Breast epithelium (tissue), 4 donors: ENCODE measurements at regions not wholly inside any gene's neighbourhood (a gene's known extent, or its start where the extent isn't known, plus 50 kb on each side); places are given as distances from the start of the nearest gene placed in this dataset.
A peak's percentile ranks its signal among the peaks of the same experiment; 100 is the strongest.

Source experiments
- DNase-seq, 2 donors: peaks; one replicate each; pipeline ENCODE4 v3.0.0-alpha.2; 2019; ENCODE audit warnings: low spot score in 2 of 2
- H3K27ac ChIP-seq, 2 donors: fragments of 200-600 bp; sonication (generic) in 1 of 2; one replicate each; pipeline ENCODE4 v1.5.1; 2016 to 2019; ENCODE audit warnings: mild to moderate bottlenecking in 1 of 2
- H3K27me3 ChIP-seq, 2 donors: fragments of 200-600 bp; sonication (generic) in 1 of 2; one replicate each; pipeline versions ENCODE4 v1.5.1 to v1.6.0; 2017 to 2019; ENCODE audit warnings: control low read depth in 1 of 2, mild to moderate bottlenecking in 1 of 2
- H3K36me3 ChIP-seq: fragments of 200-600 bp; one replicate; pipeline ENCODE4 v1.5.1; 2019
- H3K4me1 ChIP-seq, 2 donors: fragments of 200-600 bp; sonication (generic); one replicate each; pipeline ENCODE4 v1.5.1; 2016 to 2019; ENCODE audit warnings: control low read depth in 1 of 2
- H3K4me3 ChIP-seq, 3 donors: fragments of 200-600 bp; sonication (generic); 1 replicate in 2 of 3; 2 replicates in 1 of 3; pipeline ENCODE4 v1.5.1; 2016 to 2019; ENCODE audit warnings: mild to moderate bottlenecking in 3 of 3, moderate library complexity in 2 of 3
- H3K9me3 ChIP-seq, 2 donors: fragments of 200-600 bp; sonication (generic) in 1 of 2; one replicate each; pipeline ENCODE4 v1.5.1; 2016 to 2019; ENCODE audit warnings: control low read depth in 1 of 2
- POLR2A ChIP-seq: fragments of 450-650 bp; IDR thresholded peaks from one replicate; pipeline ENCODE4 v1.6.1; 2016; ENCODE audit warnings: antibody characterized with exemption, mild to moderate bottlenecking, moderate library complexity
- POLR2AphosphoS5 ChIP-seq, 3 donors: sonication (generic); formaldehyde crosslinking; IDR thresholded peaks; one replicate each; pipeline ENCODE4 v1.6.1; 2017; ENCODE audit warnings: antibody characterized with exemption in 3 of 3
- intact Hi-C: fragments of 100-400 bp; cut with DNase I; formaldehyde crosslinking; loops from one replicate; pipeline ENCODE4 v1.15.1; 2023; ENCODE audit warnings: low total_unique reads
- TF ChIP-seq, protein P1 (sequence below), 3 donors: fragments of 450-650 bp; IDR thresholded peaks; one replicate each; pipeline ENCODE4 v1.5.1; 2016 to 2017; ENCODE audit warnings: antibody characterized with exemption in 3 of 3, mild to moderate bottlenecking in 3 of 3, moderate library complexity in 3 of 3

DNA sequence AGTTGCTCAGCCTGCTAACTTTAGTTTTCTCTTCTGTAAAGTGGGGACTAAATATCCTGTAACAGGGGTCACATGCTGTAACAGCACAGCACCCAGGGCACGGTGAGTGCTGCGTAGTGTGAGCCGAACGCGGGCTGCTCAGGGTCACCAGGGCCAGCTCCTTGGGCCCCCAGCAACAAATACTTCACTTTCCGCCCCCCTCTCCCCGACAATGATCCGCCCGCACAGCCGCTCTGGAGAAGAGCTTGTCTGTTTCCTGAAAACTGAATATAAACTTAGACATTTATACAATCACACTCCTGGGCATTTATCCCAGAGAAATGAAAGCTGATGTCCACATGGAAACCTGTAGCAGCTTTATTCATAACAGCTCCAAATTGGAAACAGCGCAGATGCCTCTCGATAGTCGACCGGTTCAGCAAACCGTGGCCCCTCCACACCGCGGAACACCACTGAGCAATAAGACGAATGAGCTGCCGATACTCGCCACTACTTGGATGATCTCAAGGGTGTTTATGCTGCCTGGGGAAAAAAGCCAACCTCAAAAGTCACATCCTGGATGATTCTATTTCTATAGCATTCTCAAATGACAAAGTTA, 267.2 kb downstream of the PARN start:
- no peaks in the 10 kb centered on the region for H3K4me1 ChIP-seq
- intact Hi-C loops: no loop called here
- H3K27ac ChIP-seq: no peak overlapping the region
- DNase-seq: no peak
- H3K36me3 ChIP-seq: no peaks in the 10 kb centered on the region
- TF ChIP-seq, protein P1, sequence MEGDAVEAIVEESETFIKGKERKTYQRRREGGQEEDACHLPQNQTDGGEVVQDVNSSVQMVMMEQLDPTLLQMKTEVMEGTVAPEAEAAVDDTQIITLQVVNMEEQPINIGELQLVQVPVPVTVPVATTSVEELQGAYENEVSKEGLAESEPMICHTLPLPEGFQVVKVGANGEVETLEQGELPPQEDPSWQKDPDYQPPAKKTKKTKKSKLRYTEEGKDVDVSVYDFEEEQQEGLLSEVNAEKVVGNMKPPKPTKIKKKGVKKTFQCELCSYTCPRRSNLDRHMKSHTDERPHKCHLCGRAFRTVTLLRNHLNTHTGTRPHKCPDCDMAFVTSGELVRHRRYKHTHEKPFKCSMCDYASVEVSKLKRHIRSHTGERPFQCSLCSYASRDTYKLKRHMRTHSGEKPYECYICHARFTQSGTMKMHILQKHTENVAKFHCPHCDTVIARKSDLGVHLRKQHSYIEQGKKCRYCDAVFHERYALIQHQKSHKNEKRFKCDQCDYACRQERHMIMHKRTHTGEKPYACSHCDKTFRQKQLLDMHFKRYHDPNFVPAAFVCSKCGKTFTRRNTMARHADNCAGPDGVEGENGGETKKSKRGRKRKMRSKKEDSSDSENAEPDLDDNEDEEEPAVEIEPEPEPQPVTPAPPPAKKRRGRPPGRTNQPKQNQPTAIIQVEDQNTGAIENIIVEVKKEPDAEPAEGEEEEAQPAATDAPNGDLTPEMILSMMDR (IDR thresholded peaks at IDR 0.05): no peak
- no peak for TF ChIP-seq POLR2A
- TF ChIP-seq POLR2AphosphoS5 (IDR thresholded peaks at IDR 0.05): no peak
- H3K9me3 ChIP-seq: no peaks in the 10 kb centered on the region
- no peaks in the 10 kb centered on the region for H3K27me3 ChIP-seq
- peak overlapping the region in 2 of 3 donors; percentile 30 to 58 for H3K4me3 ChIP-seq

DNA sequence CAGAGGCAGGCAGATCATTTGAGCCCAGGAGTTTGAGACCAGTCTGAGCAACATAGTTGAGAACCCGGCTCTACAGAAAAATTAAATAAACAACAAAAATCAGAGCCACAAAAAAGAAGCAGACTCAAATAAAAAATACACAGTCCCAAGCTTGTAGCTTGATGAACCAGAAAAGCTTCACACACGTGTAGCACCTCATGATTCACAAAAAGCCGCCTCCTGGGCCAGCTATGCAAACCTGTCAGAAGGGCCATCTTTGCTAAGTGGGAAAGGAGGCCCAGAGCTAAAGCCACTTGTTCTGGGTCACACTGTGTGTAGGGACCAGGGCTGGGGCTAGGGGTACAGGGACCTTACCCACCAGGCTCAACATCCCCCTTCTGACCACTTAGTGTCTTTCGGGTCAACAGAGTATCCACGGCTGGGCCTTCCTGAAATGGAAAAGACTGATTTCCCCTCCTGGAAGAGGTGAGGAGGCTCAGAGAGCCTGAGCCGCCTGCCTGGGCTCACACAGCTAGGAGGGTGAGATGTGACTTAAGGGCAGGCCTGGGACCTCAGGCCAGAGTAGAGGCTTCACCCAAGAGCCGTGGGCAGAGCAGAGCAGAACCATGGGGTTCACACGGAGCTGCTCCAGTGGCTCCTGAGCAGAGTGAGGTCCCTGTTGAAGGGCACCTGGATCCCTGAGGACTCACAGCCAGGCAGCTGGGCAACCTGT, 269.6 kb downstream of the PARN start:
- no peak for DNase-seq
- intact Hi-C loops: no loop called here
- Histone ChIP-seq H3K4me3 (no peak overlapping the region), H3K36me3 (no peaks in the 10 kb centered on the region), H3K4me1 (no peaks in the 10 kb centered on the region), H3K27me3 (no peaks in the 10 kb centered on the region), H3K27ac (no peak overlapping the region), H3K9me3 (no peaks in the 10 kb centered on the region)
- TF ChIP-seq, protein P1 (IDR thresholded peaks at IDR 0.05): no peak
- TF ChIP-seq POLR2AphosphoS5 (IDR thresholded peaks at IDR 0.05): no peak
- TF ChIP-seq POLR2A: no peak

DNA sequence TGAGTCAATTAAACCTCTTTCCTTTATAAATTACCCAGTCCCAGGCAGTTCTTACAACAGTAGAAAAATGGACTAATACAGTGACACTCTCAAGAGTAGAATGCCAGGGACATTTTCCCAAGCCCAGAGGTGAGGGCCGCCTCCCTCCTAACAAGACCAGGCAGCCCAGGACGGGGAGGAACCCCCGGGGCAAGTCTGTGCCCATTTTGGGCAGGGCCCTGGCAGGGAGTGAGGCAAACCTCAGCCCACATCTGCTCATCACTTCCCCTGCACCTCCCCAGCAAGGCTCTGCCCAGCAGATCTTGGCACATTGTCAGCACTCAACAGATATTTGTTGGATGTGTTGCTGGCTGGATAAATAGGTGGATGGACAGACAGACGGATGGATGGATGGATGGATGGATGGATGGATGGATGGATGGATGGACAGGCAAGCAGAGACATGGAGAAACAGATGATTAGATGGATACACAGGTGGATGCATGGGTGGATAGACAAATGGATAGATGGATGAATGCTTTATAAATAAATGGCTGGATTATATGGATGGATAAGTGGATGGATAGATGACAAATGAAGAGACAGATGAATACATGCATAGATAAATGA, 271.3 kb downstream of the PARN start:
- intact Hi-C loops: no loop called here
- H3K36me3 ChIP-seq: no peaks in the 10 kb centered on the region
- H3K27ac ChIP-seq: no peak overlapping the region
- H3K27me3 ChIP-seq: no peaks in the 10 kb centered on the region
- no peaks in the 10 kb centered on the region for H3K4me1 ChIP-seq
- no peak for TF ChIP-seq POLR2A
- TF ChIP-seq POLR2AphosphoS5 (IDR thresholded peaks at IDR 0.05): no peak
- TF ChIP-seq, protein P1 (IDR thresholded peaks at IDR 0.05): no peak
- H3K4me3 ChIP-seq: no peak overlapping the region
- no peaks in the 10 kb centered on the region for H3K9me3 ChIP-seq
- DNase-seq: no peak

GRCh38 chr16:14357328-14357727, 272.7 kb downstream of the PARN start:
- H3K27ac ChIP-seq: no peak overlapping the region
- no peaks in the 10 kb centered on the region for H3K9me3 ChIP-seq
- no peaks in the 10 kb centered on the region for H3K27me3 ChIP-seq
- TF ChIP-seq POLR2AphosphoS5 (IDR thresholded peaks at IDR 0.05): no peak
- H3K36me3 ChIP-seq: no peaks in the 10 kb centered on the region
- H3K4me1 ChIP-seq: no peaks in the 10 kb centered on the region
- intact Hi-C loops: no loop called here
- no peak overlapping the region for H3K4me3 ChIP-seq
- no peak for DNase-seq

DNA sequence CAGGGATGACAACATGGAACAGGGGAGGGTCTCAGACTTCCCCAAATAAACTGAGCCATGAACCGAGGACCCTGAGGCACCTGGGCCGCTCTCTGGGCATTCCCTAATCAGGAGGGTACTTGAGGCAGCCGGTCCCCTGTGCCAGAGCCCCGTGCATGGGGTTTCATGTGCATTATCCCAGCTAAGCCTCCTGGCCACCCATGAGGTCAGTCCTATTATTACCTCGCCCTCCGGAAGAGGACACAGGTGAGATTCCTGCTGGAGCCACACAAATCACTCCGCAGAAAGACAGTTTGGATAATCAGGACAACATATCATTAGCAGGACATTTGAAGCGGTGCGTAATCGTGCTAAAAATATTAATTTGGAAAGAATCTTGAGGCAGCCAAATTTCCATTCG, 274.0 kb downstream of the PARN start:
- intact Hi-C loops: no loop called here
- DNase-seq: no peak
- H3K27me3 ChIP-seq: no peaks in the 10 kb centered on the region
- no peaks in the 10 kb centered on the region for H3K9me3 ChIP-seq
- H3K4me3 ChIP-seq: no peak overlapping the region
- no peak for TF ChIP-seq POLR2AphosphoS5 (IDR thresholded peaks at IDR 0.05)
- no peak for TF ChIP-seq POLR2A
- TF ChIP-seq, protein P1 (IDR thresholded peaks at IDR 0.05): no peak
- H3K4me1 ChIP-seq: no peaks in the 10 kb centered on the region
- H3K27ac ChIP-seq: no peak overlapping the region
- H3K36me3 ChIP-seq: no peaks in the 10 kb centered on the region
